GM12878 (cell line): ENCODE measurements at regions not wholly inside any gene's neighbourhood (a gene's known extent, or its start where the extent isn't known, plus 50 kb on each side); places are given as distances from the start of the nearest gene placed in this dataset.

Experiments used
- ATF3 ChIP-seq: IDR thresholded peaks from 2 replicates; pipeline ENCODE4 v1.6.1; 2011; ENCODE audit warnings: low read depth, mild to moderate bottlenecking, low read length, moderate library complexity, borderline replicate concordance; ENCODE audit errors: extremely low read depth
- BACH1 ChIP-seq: fragments of 450-650 bp; IDR thresholded peaks from 2 replicates; pipeline ENCODE4 v1.6.1; 2017; ENCODE audit warnings: mild to moderate bottlenecking, borderline replicate concordance
- CHD4 ChIP-seq: fragments of 200-600 bp; sonication (generic); IDR thresholded peaks from 2 replicates; pipeline ENCODE4 v1.6.1; 2016; ENCODE audit warnings: mild to moderate bottlenecking
- CREB1 ChIP-seq: IDR thresholded peaks from 2 replicates; pipeline ENCODE4 v1.6.1; 2012; ENCODE audit warnings: low read depth, mild to moderate bottlenecking, inconsistent platforms
- CTCF ChIP-seq, 3 experiments: IDR thresholded peaks in 2 of 3; conservative IDR thresholded peaks in 1 of 3; 2 replicates each; pipeline ENCODE4 v1.5.1; 2011; ENCODE audit warnings: low read depth in 3 of 3, low read length in 3 of 3, mild to moderate bottlenecking in 3 of 3, control low read depth in 2 of 3, moderate library complexity in 2 of 3, inconsistent platforms in 1 of 3, mixed read lengths in 1 of 3; ENCODE audit not compliant: control insufficient read depth in 2 of 3, insufficient read depth in 1 of 3; ENCODE audit errors: extremely low read depth in 1 of 3
- GABPA ChIP-seq: IDR thresholded peaks from 2 replicates; pipeline ENCODE4 v1.6.1; 2014; ENCODE audit warnings: antibody characterized with exemption, low read depth, mild to moderate bottlenecking, inconsistent platforms
- MAX ChIP-seq: IDR thresholded peaks from 2 replicates; pipeline ENCODE4 v1.6.1; 2012; ENCODE audit warnings: low read depth, low read length, improper control_type of control experiment
- PBX3 ChIP-seq: IDR thresholded peaks from 2 replicates; pipeline ENCODE4 v1.6.1; 2011; ENCODE audit warnings: mild to moderate bottlenecking, low read depth, low read length, moderate library complexity; ENCODE audit not compliant: insufficient replicate concordance
- PKNOX1 ChIP-seq: fragments of 450-650 bp; IDR thresholded peaks from 2 replicates; pipeline ENCODE4 v1.6.1; 2016; ENCODE audit warnings: mild to moderate bottlenecking
- SIX5 ChIP-seq: IDR thresholded peaks from 2 replicates; pipeline ENCODE4 v1.6.1; 2011; ENCODE audit warnings: mild to moderate bottlenecking, low read depth, low read length, moderate library complexity; ENCODE audit not compliant: severe bottlenecking
- YBX1 ChIP-seq: fragments of 450-650 bp; IDR thresholded peaks from 2 replicates; pipeline ENCODE4 v1.6.1; 2016; ENCODE audit warnings: antibody characterized with exemption
- ZNF274 ChIP-seq: IDR thresholded peaks from one replicate; pipeline ENCODE4 v1.8.0; 2011; ENCODE audit not compliant: insufficient read length, insufficient read depth

- TF ChIP-seq PBX3 (no peak), GABPA (no peak), PKNOX1 (no peak), SIX5 (no peak), ATF3 (no peak), ZNF274 (no peak), CHD4 (no peak), BACH1 (no peak), YBX1 (no peak), CREB1 (no peak), MAX (no peak), CTCF (IDR thresholded peaks at IDR 0.05 in 2 of 3, conservative IDR thresholded peaks at IDR 0.05 in 1 of 3; ENCODE audit: control insufficient read depth in 2 of 3, extremely low read depth in 1 of 3, insufficient read depth in 1 of 3, low read depth in 3 of 3, low read length in 3 of 3) (peak; percentile 79 to 83 (median 81))
These were observed 550.5 kb upstream of the MARCKS start for GRCh38 chr6:113306552-113307145.
